PC-9 (cell line): ENCODE measurements at regions not wholly inside any gene's neighbourhood (a gene's known extent, or its start where the extent isn't known, plus 50 kb on each side); places are given as distances from the start of the nearest gene placed in this dataset.

ENCODE experiments used
- BruUV-seq: library from RNA; stranded (reverse); fragments of 400-500 nt; replicated peaks from 2 replicates; lab custom pipeline; 2021; lab: Mats Ljungman, UMichigan
- CTCF ChIA-PET: fragments of 300-600 bp; sonication (Branson Sonifier 250); formaldehyde crosslinking; loops from one replicate; lab custom pipeline; 2022; ENCODE audit warnings: antibody characterized with exemption; lab: Charles Lee
- POLR2A ChIA-PET: fragments of 300-600 bp; sonication (Branson Sonifier 250); formaldehyde crosslinking; loops from one replicate; lab custom pipeline; 2022; ENCODE audit warnings: antibody characterized with exemption; ENCODE audit not compliant: unreplicated experiment; lab: Charles Lee
- DNase-seq, 2 experiments: peaks; one replicate each; pipeline versions ENCODE4 v3.0.0 to v3.0.0-alpha.2; 2015 to 2022; ENCODE audit warnings: mixed read lengths in 1 of 2
- H2AFZ ChIP-seq: fragments of 200-600 bp; sonication (generic); 2 replicates; pipeline ENCODE4 v1.8.1; 2017; ENCODE audit warnings: antibody characterized with exemption
- H3F3A ChIP-seq: fragments of 200-600 bp; sonication (generic); 2 replicates; pipeline ENCODE4 v1.8.1; 2017; ENCODE audit warnings: antibody characterized with exemption, mild to moderate bottlenecking, low read depth; ENCODE audit not compliant: insufficient read depth
- H3K27ac ChIP-seq: fragments of 200-600 bp; sonication (generic); 2 replicates; pipeline ENCODE4 v1.6.1; 2016; ENCODE audit warnings: mixed run types
- H3K27me3 ChIP-seq: fragments of 200-600 bp; sonication (generic); 2 replicates; pipeline ENCODE4 v1.6.1; 2016; ENCODE audit warnings: low read depth, mixed run types; ENCODE audit not compliant: insufficient read depth
- H3K36me3 ChIP-seq: fragments of 200-600 bp; sonication (generic); 2 replicates; pipeline ENCODE4 v1.6.1; 2016; ENCODE audit warnings: low read depth, mixed run types
- H3K4me1 ChIP-seq: fragments of 200-600 bp; sonication (generic); replicated peaks from 2 replicates; pipeline ENCODE4 v1.6.1; 2016; ENCODE audit warnings: mixed run types; ENCODE audit not compliant: insufficient read depth
- H3K4me2 ChIP-seq: fragments of 200-600 bp; sonication (generic); 2 replicates; pipeline ENCODE4 v1.6.1; 2017; ENCODE audit warnings: mixed run types
- H3K4me3 ChIP-seq: fragments of 200-600 bp; sonication (generic); 2 replicates; pipeline ENCODE4 v1.6.1; 2016; ENCODE audit warnings: mixed run types
- H3K79me2 ChIP-seq: fragments of 200-600 bp; sonication (generic); 2 replicates; pipeline ENCODE4 v1.6.1; 2017; ENCODE audit warnings: low read depth, mixed run types
- H3K9me2 ChIP-seq: fragments of 200-600 bp; sonication (generic); 2 replicates; pipeline ENCODE4 v1.8.1; 2017; ENCODE audit warnings: mild to moderate bottlenecking; ENCODE audit not compliant: insufficient read depth
- H3K9me3 ChIP-seq: fragments of 200-600 bp; sonication (generic); 2 replicates; pipeline ENCODE4 v1.8.1; 2016; ENCODE audit warnings: low read depth; ENCODE audit not compliant: insufficient read depth
- H4K20me1 ChIP-seq: fragments of 200-600 bp; sonication (generic); 2 replicates; pipeline ENCODE4 v1.8.1; 2017; ENCODE audit not compliant: insufficient read depth
- EZH2 ChIP-seq: fragments of 200-600 bp; sonication (generic); IDR thresholded peaks from 2 replicates; pipeline ENCODE4 v1.8.0; 2017; ENCODE audit warnings: antibody characterized with exemption, low read depth
- intact Hi-C: fragments of 100-400 bp; cut with micrococcal nuclease; formaldehyde crosslinking; loops from one replicate; pipeline ENCODE4 v1.10.0; 2022; ENCODE audit not compliant: unreplicated experiment
- TF ChIP-seq, protein P1 (sequence below): fragments of 200-600 bp; sonication (generic); conservative IDR thresholded peaks from 2 replicates; pipeline ENCODE4 v1.6.1; 2017; ENCODE audit warnings: mixed run types, antibody characterized with exemption, mild to moderate bottlenecking, moderate library complexity

GRCh38 chr4:181761156-181761555 lies 482.0 kb upstream of the TENM3 start:
- POLR2A ChIA-PET = no interaction called here
- Histone ChIP-seq H3K27ac (no peak overlapping the region), H3K36me3 (no peaks in the 10 kb centered on the region), H3K4me1 (no peaks in the 10 kb centered on the region), H3K9me3 (no peaks in the 10 kb centered on the region), H3K9me2 (no peaks in the 10 kb centered on the region), H3K4me2 (no peak overlapping the region), H3K79me2 (no peaks in the 10 kb centered on the region), H3F3A (no peaks in the 10 kb centered on the region), H3K27me3 (no peaks in the 10 kb centered on the region), H2AFZ (no peak overlapping the region), H3K4me3 (no peak overlapping the region), H4K20me1 (no peaks in the 10 kb centered on the region)
- no peak for TF ChIP-seq EZH2
- TF ChIP-seq, protein P1, sequence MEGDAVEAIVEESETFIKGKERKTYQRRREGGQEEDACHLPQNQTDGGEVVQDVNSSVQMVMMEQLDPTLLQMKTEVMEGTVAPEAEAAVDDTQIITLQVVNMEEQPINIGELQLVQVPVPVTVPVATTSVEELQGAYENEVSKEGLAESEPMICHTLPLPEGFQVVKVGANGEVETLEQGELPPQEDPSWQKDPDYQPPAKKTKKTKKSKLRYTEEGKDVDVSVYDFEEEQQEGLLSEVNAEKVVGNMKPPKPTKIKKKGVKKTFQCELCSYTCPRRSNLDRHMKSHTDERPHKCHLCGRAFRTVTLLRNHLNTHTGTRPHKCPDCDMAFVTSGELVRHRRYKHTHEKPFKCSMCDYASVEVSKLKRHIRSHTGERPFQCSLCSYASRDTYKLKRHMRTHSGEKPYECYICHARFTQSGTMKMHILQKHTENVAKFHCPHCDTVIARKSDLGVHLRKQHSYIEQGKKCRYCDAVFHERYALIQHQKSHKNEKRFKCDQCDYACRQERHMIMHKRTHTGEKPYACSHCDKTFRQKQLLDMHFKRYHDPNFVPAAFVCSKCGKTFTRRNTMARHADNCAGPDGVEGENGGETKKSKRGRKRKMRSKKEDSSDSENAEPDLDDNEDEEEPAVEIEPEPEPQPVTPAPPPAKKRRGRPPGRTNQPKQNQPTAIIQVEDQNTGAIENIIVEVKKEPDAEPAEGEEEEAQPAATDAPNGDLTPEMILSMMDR = no peak
- intact Hi-C loops = no loop called here
- CTCF ChIA-PET = no interaction called here
- no TSS peak for BruUV-seq
- no peak for DNase-seq

- no peaks in the 10 kb centered on the region for H3K79me2 ChIP-seq
- no peak overlapping the region for H3K4me3 ChIP-seq
- POLR2A ChIA-PET = no interaction called here
- CTCF ChIA-PET = no interaction called here
- H3K4me1 ChIP-seq = no peaks in the 10 kb centered on the region
- DNase-seq = no peak
- no peaks in the 10 kb centered on the region for H3K27me3 ChIP-seq
- H3K9me3 ChIP-seq = no peaks in the 10 kb centered on the region
- H2AFZ ChIP-seq = no peak overlapping the region
- H4K20me1 ChIP-seq = no peaks in the 10 kb centered on the region
- H3K4me2 ChIP-seq = no peak overlapping the region
- TF ChIP-seq, protein P1 = no peak
- no peak for TF ChIP-seq EZH2
- H3F3A ChIP-seq = no peaks in the 10 kb centered on the region
- no TSS peak for BruUV-seq
- H3K27ac ChIP-seq = no peak overlapping the region
- intact Hi-C loops = no loop called here
- H3K9me2 ChIP-seq = no peaks in the 10 kb centered on the region
- no peaks in the 10 kb centered on the region for H3K36me3 ChIP-seq
These were observed 477.1 kb upstream of the TENM3 start for GRCh38 chr4:181766061-181766548.

GRCh38 chr4:181770971-181771370 lies 472.2 kb upstream of the TENM3 start:
- Histone ChIP-seq H3K4me2 (no peak overlapping the region), H3F3A (no peaks in the 10 kb centered on the region), H2AFZ (no peak overlapping the region), H4K20me1 (no peaks in the 10 kb centered on the region), H3K27ac (no peak overlapping the region), H3K4me3 (no peak overlapping the region), H3K27me3 (no peaks in the 10 kb centered on the region), H3K79me2 (no peaks in the 10 kb centered on the region), H3K9me2 (no peaks in the 10 kb centered on the region), H3K4me1 (no peaks in the 10 kb centered on the region), H3K36me3 (no peaks in the 10 kb centered on the region), H3K9me3 (no peaks in the 10 kb centered on the region)
- no peak for TF ChIP-seq EZH2
- TF ChIP-seq, protein P1 = no peak
- intact Hi-C loops = no loop called here
- POLR2A ChIA-PET = no interaction called here
- CTCF ChIA-PET = no interaction called here
- BruUV-seq = no TSS peak
- DNase-seq = no peak
